ENCODE measurements at regions not wholly inside any gene's neighbourhood (a gene's known extent, or its start where the extent isn't known, plus 50 kb on each side); places are given as distances from the start of the nearest gene placed in this dataset.

- no peak for DNase-seq
These were observed 613.3 kb downstream of the TBC1D22A start for GRCh38 chr22:47375621-47376321.

- DNase-seq: no peak
These were observed 612.6 kb downstream of the TBC1D22A start for GRCh38 chr22:47374901-47375575.

- no peak for DNase-seq
These were observed 611.9 kb downstream of the TBC1D22A start for GRCh38 chr22:47374273-47374771.

GRCh38 chr22:47373648-47374272 is 611.3 kb downstream of the TBC1D22A start:
- DNase-seq: no peak

GRCh38 chr22:47372596-47373385 is 610.3 kb downstream of the TBC1D22A start:
- no peak for DNase-seq

- DNase-seq: no peak
These were observed 609.7 kb downstream of the TBC1D22A start for GRCh38 chr22:47372111-47372581.

GRCh38 chr22:47371263-47372090 is 609.0 kb downstream of the TBC1D22A start:
- DNase-seq: no peak

- no peak for DNase-seq
These were observed 608.2 kb downstream of the TBC1D22A start for GRCh38 chr22:47370448-47371262.

GRCh38 chr22:47369431-47370015 is 607.1 kb downstream of the TBC1D22A start:
- no peak for DNase-seq

- DNase-seq: no peak
These were observed 606.6 kb downstream of the TBC1D22A start for GRCh38 chr22:47369020-47369419.

GRCh38 chr22:47367993-47368945 is 605.8 kb downstream of the TBC1D22A start:
- no peak for DNase-seq

GRCh38 chr22:47367107-47367690 is 604.7 kb downstream of the TBC1D22A start:
- no peak for DNase-seq

GRCh38 chr22:47366026-47366767 is 603.7 kb downstream of the TBC1D22A start:
- DNase-seq: no peak

GRCh38 chr22:47361247-47361646 is 598.8 kb downstream of the TBC1D22A start:
- DNase-seq: no peak

- no peak for DNase-seq
These were observed 595.0 kb downstream of the TBC1D22A start for GRCh38 chr22:47357493-47357892.

GRCh38 chr22:47357086-47357485 is 594.6 kb downstream of the TBC1D22A start:
- no peak for DNase-seq

GRCh38 chr22:47356511-47357011 is 594.1 kb downstream of the TBC1D22A start:
- no peak for DNase-seq
